ENCODE measurements at regions not wholly inside any gene's neighbourhood (a gene's known extent, or its start where the extent isn't known, plus 50 kb on each side); places are given as distances from the start of the nearest gene placed in this dataset.

DNA sequence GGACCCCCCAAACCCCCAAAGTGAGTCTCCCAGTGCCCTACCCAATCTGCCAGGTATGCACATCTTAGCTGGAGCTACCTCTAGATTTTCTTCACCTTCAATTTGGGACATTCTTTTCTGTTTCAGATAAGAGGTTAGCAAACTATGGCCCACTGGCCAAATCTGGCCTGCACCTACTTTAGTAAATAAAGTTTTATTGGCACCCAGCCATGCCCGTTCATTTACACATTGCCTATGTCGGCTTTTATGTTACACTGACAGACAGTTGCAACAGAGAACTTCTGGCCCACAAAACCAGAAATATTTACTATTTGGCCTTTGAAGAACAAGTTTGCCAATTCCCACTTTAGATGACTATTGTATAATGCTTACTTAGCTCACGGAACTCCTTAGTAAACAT lies 55.9 kb upstream of the STX16 start (continued):
- TF ChIP-seq, protein P1, sequence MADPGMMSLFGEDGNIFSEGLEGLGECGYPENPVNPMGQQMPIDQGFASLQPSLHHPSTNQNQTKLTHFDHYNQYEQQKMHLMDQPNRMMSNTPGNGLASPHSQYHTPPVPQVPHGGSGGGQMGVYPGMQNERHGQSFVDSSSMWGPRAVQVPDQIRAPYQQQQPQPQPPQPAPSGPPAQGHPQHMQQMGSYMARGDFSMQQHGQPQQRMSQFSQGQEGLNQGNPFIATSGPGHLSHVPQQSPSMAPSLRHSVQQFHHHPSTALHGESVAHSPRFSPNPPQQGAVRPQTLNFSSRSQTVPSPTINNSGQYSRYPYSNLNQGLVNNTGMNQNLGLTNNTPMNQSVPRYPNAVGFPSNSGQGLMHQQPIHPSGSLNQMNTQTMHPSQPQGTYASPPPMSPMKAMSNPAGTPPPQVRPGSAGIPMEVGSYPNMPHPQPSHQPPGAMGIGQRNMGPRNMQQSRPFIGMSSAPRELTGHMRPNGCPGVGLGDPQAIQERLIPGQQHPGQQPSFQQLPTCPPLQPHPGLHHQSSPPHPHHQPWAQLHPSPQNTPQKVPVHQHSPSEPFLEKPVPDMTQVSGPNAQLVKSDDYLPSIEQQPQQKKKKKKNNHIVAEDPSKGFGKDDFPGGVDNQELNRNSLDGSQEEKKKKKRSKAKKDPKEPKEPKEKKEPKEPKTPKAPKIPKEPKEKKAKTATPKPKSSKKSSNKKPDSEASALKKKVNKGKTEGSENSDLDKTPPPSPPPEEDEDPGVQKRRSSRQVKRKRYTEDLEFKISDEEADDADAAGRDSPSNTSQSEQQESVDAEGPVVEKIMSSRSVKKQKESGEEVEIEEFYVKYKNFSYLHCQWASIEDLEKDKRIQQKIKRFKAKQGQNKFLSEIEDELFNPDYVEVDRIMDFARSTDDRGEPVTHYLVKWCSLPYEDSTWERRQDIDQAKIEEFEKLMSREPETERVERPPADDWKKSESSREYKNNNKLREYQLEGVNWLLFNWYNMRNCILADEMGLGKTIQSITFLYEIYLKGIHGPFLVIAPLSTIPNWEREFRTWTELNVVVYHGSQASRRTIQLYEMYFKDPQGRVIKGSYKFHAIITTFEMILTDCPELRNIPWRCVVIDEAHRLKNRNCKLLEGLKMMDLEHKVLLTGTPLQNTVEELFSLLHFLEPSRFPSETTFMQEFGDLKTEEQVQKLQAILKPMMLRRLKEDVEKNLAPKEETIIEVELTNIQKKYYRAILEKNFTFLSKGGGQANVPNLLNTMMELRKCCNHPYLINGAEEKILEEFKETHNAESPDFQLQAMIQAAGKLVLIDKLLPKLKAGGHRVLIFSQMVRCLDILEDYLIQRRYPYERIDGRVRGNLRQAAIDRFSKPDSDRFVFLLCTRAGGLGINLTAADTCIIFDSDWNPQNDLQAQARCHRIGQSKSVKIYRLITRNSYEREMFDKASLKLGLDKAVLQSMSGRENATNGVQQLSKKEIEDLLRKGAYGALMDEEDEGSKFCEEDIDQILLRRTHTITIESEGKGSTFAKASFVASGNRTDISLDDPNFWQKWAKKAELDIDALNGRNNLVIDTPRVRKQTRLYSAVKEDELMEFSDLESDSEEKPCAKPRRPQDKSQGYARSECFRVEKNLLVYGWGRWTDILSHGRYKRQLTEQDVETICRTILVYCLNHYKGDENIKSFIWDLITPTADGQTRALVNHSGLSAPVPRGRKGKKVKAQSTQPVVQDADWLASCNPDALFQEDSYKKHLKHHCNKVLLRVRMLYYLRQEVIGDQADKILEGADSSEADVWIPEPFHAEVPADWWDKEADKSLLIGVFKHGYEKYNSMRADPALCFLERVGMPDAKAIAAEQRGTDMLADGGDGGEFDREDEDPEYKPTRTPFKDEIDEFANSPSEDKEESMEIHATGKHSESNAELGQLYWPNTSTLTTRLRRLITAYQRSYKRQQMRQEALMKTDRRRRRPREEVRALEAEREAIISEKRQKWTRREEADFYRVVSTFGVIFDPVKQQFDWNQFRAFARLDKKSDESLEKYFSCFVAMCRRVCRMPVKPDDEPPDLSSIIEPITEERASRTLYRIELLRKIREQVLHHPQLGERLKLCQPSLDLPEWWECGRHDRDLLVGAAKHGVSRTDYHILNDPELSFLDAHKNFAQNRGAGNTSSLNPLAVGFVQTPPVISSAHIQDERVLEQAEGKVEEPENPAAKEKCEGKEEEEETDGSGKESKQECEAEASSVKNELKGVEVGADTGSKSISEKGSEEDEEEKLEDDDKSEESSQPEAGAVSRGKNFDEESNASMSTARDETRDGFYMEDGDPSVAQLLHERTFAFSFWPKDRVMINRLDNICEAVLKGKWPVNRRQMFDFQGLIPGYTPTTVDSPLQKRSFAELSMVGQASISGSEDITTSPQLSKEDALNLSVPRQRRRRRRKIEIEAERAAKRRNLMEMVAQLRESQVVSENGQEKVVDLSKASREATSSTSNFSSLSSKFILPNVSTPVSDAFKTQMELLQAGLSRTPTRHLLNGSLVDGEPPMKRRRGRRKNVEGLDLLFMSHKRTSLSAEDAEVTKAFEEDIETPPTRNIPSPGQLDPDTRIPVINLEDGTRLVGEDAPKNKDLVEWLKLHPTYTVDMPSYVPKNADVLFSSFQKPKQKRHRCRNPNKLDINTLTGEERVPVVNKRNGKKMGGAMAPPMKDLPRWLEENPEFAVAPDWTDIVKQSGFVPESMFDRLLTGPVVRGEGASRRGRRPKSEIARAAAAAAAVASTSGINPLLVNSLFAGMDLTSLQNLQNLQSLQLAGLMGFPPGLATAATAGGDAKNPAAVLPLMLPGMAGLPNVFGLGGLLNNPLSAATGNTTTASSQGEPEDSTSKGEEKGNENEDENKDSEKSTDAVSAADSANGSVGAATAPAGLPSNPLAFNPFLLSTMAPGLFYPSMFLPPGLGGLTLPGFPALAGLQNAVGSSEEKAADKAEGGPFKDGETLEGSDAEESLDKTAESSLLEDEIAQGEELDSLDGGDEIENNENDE (IDR thresholded peaks at IDR 0.05; ENCODE audit: insufficient replicate concordance, low read length) = no peak
- TF ChIP-seq BCL11A (IDR thresholded peaks at IDR 0.05; ENCODE audit: low read depth in 2 of 2, low read length in 2 of 2) (no peak), KDM4A (IDR thresholded peaks at IDR 0.05; ENCODE audit: low read depth, low read length, severe bottlenecking) (no peak), SIN3A (conservative IDR thresholded peaks at IDR 0.05 in 1 of 2, IDR thresholded peaks at IDR 0.05 in 1 of 2; ENCODE audit: low read depth in 1 of 2, low read length in 2 of 2) (no peak), CREB1 (IDR thresholded peaks at IDR 0.05) (no peak), ASH2L (IDR thresholded peaks at IDR 0.05; ENCODE audit: low read length) (no peak), FOSL1 (IDR thresholded peaks at IDR 0.05; ENCODE audit: insufficient read depth, low read depth, low read length) (no peak), BRCA1 (IDR thresholded peaks at IDR 0.05; ENCODE audit: low read depth, low read length) (no peak), CHD2 (IDR thresholded peaks at IDR 0.05; ENCODE audit: low read length) (no peak), GTF2F1 (IDR thresholded peaks at IDR 0.05; ENCODE audit: borderline replicate concordance, low read depth, low read length) (no peak), RAD21 (IDR thresholded peaks at IDR 0.05 in 1 of 2, conservative IDR thresholded peaks at IDR 0.05 in 1 of 2; ENCODE audit: low read depth in 2 of 2, low read length in 2 of 2) (no peak), ZNF274 (IDR thresholded peaks at IDR 0.05; ENCODE audit: borderline replicate concordance, extremely low read depth, low read length) (no peak)

All from H1 (cell line).